HG02588 (cell line): ENCODE measurements at regions not wholly inside any gene's neighbourhood (a gene's known extent, or its start where the extent isn't known, plus 50 kb on each side); places are given as distances from the start of the nearest gene placed in this dataset.

Experiments used
- ATAC-seq: cut with Tn5 transposase; IDR thresholded peaks from one replicate; pipeline ENCODE4 v1.9.1; 2021; ENCODE audit warnings: mild to moderate bottlenecking, moderate library complexity; ENCODE audit not compliant: unreplicated experiment

GRCh38 chr3:8189051-8189450 lies 312.6 kb upstream of the LMCD1 start:
- ATAC-seq = no peak

- no peak for ATAC-seq
Measured at GRCh38 chr3:8191406-8191805, 310.2 kb upstream of the LMCD1 start.

GRCh38 chr3:8197384-8197783 lies 304.2 kb upstream of the LMCD1 start:
- ATAC-seq = no peak

- no peak for ATAC-seq
Measured at GRCh38 chr3:8198605-8199004, 303.0 kb upstream of the LMCD1 start.

- no peak for ATAC-seq
Measured at GRCh38 chr3:8200996-8201395, 300.6 kb upstream of the LMCD1 start.

- no peak for ATAC-seq
Measured at GRCh38 chr3:8201886-8202285, 299.7 kb upstream of the LMCD1 start.

GRCh38 chr3:8204331-8204730 lies 297.3 kb upstream of the LMCD1 start:
- no peak for ATAC-seq

GRCh38 chr3:8204853-8205650 lies 296.6 kb upstream of the LMCD1 start:
- no peak for ATAC-seq

GRCh38 chr3:8205881-8206280 lies 295.7 kb upstream of the LMCD1 start:
- ATAC-seq = no peak

GRCh38 chr3:8206971-8207617 lies 294.5 kb upstream of the LMCD1 start:
- ATAC-seq = no peak

- no peak for ATAC-seq
Measured at GRCh38 chr3:8210882-8211341, 290.7 kb upstream of the LMCD1 start.

- no peak for ATAC-seq
Measured at GRCh38 chr3:8212794-8213193, 288.8 kb upstream of the LMCD1 start.

GRCh38 chr3:8213286-8213685 lies 288.3 kb upstream of the LMCD1 start:
- ATAC-seq = no peak

GRCh38 chr3:8215821-8216220 lies 285.8 kb upstream of the LMCD1 start:
- ATAC-seq = no peak

GRCh38 chr3:8218353-8218940 lies 283.2 kb upstream of the LMCD1 start:
- no peak for ATAC-seq

GRCh38 chr3:8220291-8220690 lies 281.3 kb upstream of the LMCD1 start:
- no peak for ATAC-seq

GRCh38 chr3:8223766-8224165 lies 277.9 kb upstream of the LMCD1 start:
- ATAC-seq = no peak

GRCh38 chr3:8224941-8225340 lies 276.7 kb upstream of the LMCD1 start:
- no peak for ATAC-seq

GRCh38 chr3:8233938-8234337 lies 267.7 kb upstream of the LMCD1 start:
- ATAC-seq = no peak

- no peak for ATAC-seq
Measured at GRCh38 chr3:8236264-8236663, 265.4 kb upstream of the LMCD1 start.

- no peak for ATAC-seq
Measured at GRCh38 chr3:8237893-8238292, 263.7 kb upstream of the LMCD1 start.

GRCh38 chr3:8238432-8238831 lies 263.2 kb upstream of the LMCD1 start:
- ATAC-seq = no peak
